SK-N-SH treated with all-trans-retinoic acid at 6 μM for 48 hours (cell line): ENCODE measurements at regions not wholly inside any gene's neighbourhood (a gene's known extent, or its start where the extent isn't known, plus 50 kb on each side); places are given as distances from the start of the nearest gene placed in this dataset.

ENCODE experiments used
- ARNTL ChIP-seq: fragments of 450-650 bp; formaldehyde crosslinking; IDR thresholded peaks from 2 replicates; pipeline ENCODE4 v1.5.0; 2020; ENCODE audit warnings: low read depth, mild to moderate bottlenecking, moderate library complexity, borderline replicate concordance
- BACH2 ChIP-seq: fragments of 250-450 bp; sonication (Bioruptor Pico); IDR thresholded peaks from 2 replicates; pipeline ENCODE4 v1.9.0; 2021; ENCODE audit warnings: mild to moderate bottlenecking, borderline replicate concordance
- CSDC2 ChIP-seq: fragments of 250-450 bp; sonication (Bioruptor Pico); IDR thresholded peaks from 2 replicates; pipeline ENCODE4 v1.5.0; 2020; ENCODE audit warnings: mild to moderate bottlenecking, moderate library complexity
- ESRRG ChIP-seq: fragments of 250-450 bp; sonication (Bioruptor Pico); IDR thresholded peaks from 2 replicates; pipeline ENCODE4 v1.6.1; 2021; ENCODE audit warnings: mild to moderate bottlenecking
- OSR1 ChIP-seq: fragments of 250-450 bp; sonication (Bioruptor Pico); IDR thresholded peaks from 2 replicates; pipeline ENCODE4 v1.8.0; 2022; ENCODE audit warnings: moderate library complexity, mild to moderate bottlenecking, inconsistent platforms
- RARB ChIP-seq: fragments of 250-450 bp; sonication (Bioruptor Pico); IDR thresholded peaks from 2 replicates; pipeline ENCODE4 v1.8.0; 2021; ENCODE audit warnings: mild to moderate bottlenecking, moderate library complexity
- SNAI2 ChIP-seq: fragments of 250-450 bp; sonication (Bioruptor Pico); IDR thresholded peaks from 2 replicates; pipeline ENCODE4 v1.5.0; 2020; ENCODE audit warnings: mild to moderate bottlenecking, moderate library complexity
- TCF4 ChIP-seq: fragments of 250-450 bp; sonication (Bioruptor Pico); IDR thresholded peaks from 2 replicates; pipeline ENCODE4 v1.8.0; 2021; ENCODE audit warnings: mild to moderate bottlenecking, moderate library complexity, borderline replicate concordance
- TOX ChIP-seq: fragments of 250-450 bp; sonication (Bioruptor Pico); IDR thresholded peaks from 2 replicates; pipeline ENCODE4 v1.8.0; 2021; ENCODE audit warnings: mild to moderate bottlenecking, moderate library complexity, borderline replicate concordance
- ZFP3 ChIP-seq: fragments of 250-450 bp; sonication (Bioruptor Pico); IDR thresholded peaks from 2 replicates; pipeline ENCODE4 v1.5.0; 2020; ENCODE audit warnings: mild to moderate bottlenecking, moderate library complexity
- ZFP30 ChIP-seq: fragments of 450-650 bp; formaldehyde crosslinking; IDR thresholded peaks from 2 replicates; pipeline ENCODE4 v1.5.0; 2022; ENCODE audit warnings: mild to moderate bottlenecking, moderate library complexity
- TF ChIP-seq, protein P1 (sequence below): fragments of 250-450 bp; sonication (Bioruptor Pico); IDR thresholded peaks from 2 replicates; pipeline ENCODE4 v1.5.1; 2020; ENCODE audit warnings: low read depth, mild to moderate bottlenecking, moderate library complexity
- TF ChIP-seq, protein P2 (sequence below): fragments of 250-450 bp; sonication (Bioruptor Pico); IDR thresholded peaks from 2 replicates; pipeline ENCODE4 v1.5.1; 2021; ENCODE audit warnings: mild to moderate bottlenecking, moderate library complexity

DNA sequence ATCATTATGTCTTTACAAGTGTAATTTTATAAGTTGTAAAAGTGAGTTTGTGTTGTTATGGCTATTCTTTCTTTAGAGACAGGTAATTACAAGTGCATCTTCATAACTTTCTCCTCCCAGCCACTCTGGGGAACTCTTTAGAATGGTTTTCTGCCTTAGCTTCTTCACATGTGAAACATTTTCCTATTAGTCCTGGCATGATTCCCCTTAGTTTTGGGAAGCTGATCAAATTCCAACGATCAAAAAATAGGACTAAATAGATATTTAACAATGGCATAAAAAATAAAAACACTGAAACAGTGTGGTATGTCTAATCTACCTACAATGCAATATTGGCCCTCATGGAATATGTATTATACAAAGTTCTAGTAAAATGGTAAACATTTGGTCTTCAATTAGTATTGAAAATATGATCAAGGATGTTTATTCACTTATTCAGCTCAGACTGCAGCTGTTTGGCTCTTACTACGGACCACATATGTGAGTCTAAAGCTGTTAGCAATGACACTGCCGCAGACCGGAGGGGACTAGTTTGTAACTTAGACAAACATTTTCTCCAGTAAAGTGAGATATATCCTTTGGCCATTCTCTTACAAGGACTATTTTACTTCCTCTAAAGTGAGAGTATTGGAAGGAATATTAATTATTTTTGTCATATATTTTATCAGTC is 890.8 kb upstream of the USP15 start:
- no peak for TF ChIP-seq ZFP3 (CRISPR knock-in tag)
- TF ChIP-seq OSR1 (CRISPR knock-in tag), result no peak
- TF ChIP-seq RARB (CRISPR knock-in tag), result no peak
- TF ChIP-seq CSDC2 (CRISPR knock-in tag), result no peak
- TF ChIP-seq, protein P1, sequence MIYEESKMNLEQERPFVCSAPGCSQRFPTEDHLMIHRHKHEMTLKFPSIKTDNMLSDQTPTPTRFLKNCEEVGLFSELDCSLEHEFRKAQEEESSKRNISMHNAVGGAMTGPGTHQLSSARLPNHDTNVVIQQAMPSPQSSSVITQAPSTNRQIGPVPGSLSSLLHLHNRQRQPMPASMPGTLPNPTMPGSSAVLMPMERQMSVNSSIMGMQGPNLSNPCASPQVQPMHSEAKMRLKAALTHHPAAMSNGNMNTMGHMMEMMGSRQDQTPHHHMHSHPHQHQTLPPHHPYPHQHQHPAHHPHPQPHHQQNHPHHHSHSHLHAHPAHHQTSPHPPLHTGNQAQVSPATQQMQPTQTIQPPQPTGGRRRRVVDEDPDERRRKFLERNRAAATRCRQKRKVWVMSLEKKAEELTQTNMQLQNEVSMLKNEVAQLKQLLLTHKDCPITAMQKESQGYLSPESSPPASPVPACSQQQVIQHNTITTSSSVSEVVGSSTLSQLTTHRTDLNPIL (CRISPR knock-in tag), result no peak
- no peak for TF ChIP-seq ARNTL (CRISPR knock-in tag)
- TF ChIP-seq TOX (CRISPR knock-in tag), result no peak
- no peak for TF ChIP-seq BACH2 (CRISPR knock-in tag)
- TF ChIP-seq ZFP30, result no peak
- TF ChIP-seq TCF4 (CRISPR knock-in tag), result no peak
- TF ChIP-seq, protein P2, sequence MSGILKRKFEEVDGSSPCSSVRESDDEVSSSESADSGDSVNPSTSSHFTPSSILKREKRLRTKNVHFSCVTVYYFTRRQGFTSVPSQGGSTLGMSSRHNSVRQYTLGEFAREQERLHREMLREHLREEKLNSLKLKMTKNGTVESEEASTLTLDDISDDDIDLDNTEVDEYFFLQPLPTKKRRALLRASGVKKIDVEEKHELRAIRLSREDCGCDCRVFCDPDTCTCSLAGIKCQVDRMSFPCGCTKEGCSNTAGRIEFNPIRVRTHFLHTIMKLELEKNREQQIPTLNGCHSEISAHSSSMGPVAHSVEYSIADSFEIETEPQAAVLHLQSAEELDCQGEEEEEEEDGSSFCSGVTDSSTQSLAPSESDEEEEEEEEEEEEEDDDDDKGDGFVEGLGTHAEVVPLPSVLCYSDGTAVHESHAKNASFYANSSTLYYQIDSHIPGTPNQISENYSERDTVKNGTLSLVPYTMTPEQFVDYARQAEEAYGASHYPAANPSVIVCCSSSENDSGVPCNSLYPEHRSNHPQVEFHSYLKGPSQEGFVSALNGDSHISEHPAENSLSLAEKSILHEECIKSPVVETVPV (CRISPR knock-in tag), result no peak
- TF ChIP-seq ESRRG (CRISPR knock-in tag), result no peak
- no peak for TF ChIP-seq SNAI2 (CRISPR knock-in tag)
